CD4-positive, alpha-beta T cell (primary cell): ENCODE measurements at regions not wholly inside any gene's neighbourhood (a gene's known extent, or its start where the extent isn't known, plus 50 kb on each side); places are given as distances from the start of the nearest gene placed in this dataset.

Experiments used
- ATAC-seq: fragments of 200-7000 bp; cut with Tn5 transposase; one replicate; pipeline ENCODE4 v1.10.0; 2022; ENCODE audit warnings: mild to moderate bottlenecking; ENCODE audit not compliant: poor library complexity
- CTCF ChIA-PET: fragments of 350-600 bp; sonication (Branson Sonifier 250); formaldehyde crosslinking; loops from one replicate; lab custom pipeline; 2021; ENCODE audit warnings: antibody characterized with exemption, inconsistent platforms; lab: Charles Lee
- POLR2A ChIA-PET: fragments of 350-600 bp; sonication (Branson Sonifier 250); formaldehyde crosslinking; loops from one replicate; lab custom pipeline; 2021; ENCODE audit warnings: antibody characterized with exemption, inconsistent platforms; lab: Charles Lee
- DNase-seq, 14 experiments: peaks; one replicate each; pipeline ENCODE4 v3.0.0-alpha.2; 2013 to 2020; ENCODE audit warnings: mixed read lengths in 2 of 14
- H3K27ac ChIP-seq, 2 donors: one replicate each; pipeline versions ENCODE4 v1.5.1 to v1.7.0; 2013; ENCODE audit warnings: low read length in 2 of 2, low read depth in 1 of 2, mild to moderate bottlenecking in 1 of 2
- H3K27me3 ChIP-seq, 2 experiments: 1 replicate in 1 of 2; 2 replicates in 1 of 2; pipeline versions ENCODE4 v1.6.1 to v1.7.0; 2013; ENCODE audit warnings: low read length in 2 of 2, control low read depth in 1 of 2, mild to moderate bottlenecking in 1 of 2, moderate library complexity in 1 of 2; ENCODE audit not compliant: insufficient read depth in 2 of 2, control insufficient read depth in 1 of 2
- H3K36me3 ChIP-seq: one replicate; pipeline ENCODE4 v1.6.1; 2013; ENCODE audit warnings: low read length, control low read depth; ENCODE audit not compliant: insufficient read depth
- H3K4me1 ChIP-seq: one replicate; pipeline ENCODE4 v1.6.1; 2013; ENCODE audit warnings: low read length, control low read depth; ENCODE audit not compliant: insufficient read depth
- H3K4me3 ChIP-seq: one replicate; pipeline ENCODE4 v1.5.1; 2013; ENCODE audit warnings: mild to moderate bottlenecking, low read length, moderate library complexity
- H3K9me3 ChIP-seq, 2 experiments: 1 replicate in 1 of 2; 2 replicates in 1 of 2; pipeline versions ENCODE4 v1.6.1 to v1.7.0; 2013; ENCODE audit warnings: low read length in 2 of 2, mild to moderate bottlenecking in 2 of 2, control low read depth in 1 of 2, moderate library complexity in 1 of 2; ENCODE audit not compliant: control insufficient read depth in 1 of 2, insufficient read depth in 1 of 2
- H3K27ac Mint-ChIP-seq: one replicate; pipeline ENCODE4 v1.8.0; 2020; ENCODE audit warnings: mixed read lengths
- H3K27me3 Mint-ChIP-seq: one replicate; pipeline ENCODE4 v1.8.0; 2021; ENCODE audit warnings: mixed read lengths
- H3K36me3 Mint-ChIP-seq: one replicate; pipeline ENCODE4 v1.8.0; 2021; ENCODE audit warnings: low read depth, mixed read lengths
- H3K4me1 Mint-ChIP-seq: one replicate; pipeline ENCODE4 v1.8.0; 2021; ENCODE audit warnings: low read depth, mixed read lengths
- H3K4me3 Mint-ChIP-seq: one replicate; pipeline ENCODE4 v1.8.0; 2020; ENCODE audit warnings: mild to moderate bottlenecking, mixed read lengths
- H3K9me3 Mint-ChIP-seq: one replicate; pipeline ENCODE4 v1.8.0; 2020; ENCODE audit warnings: mixed read lengths
- intact Hi-C, 2 experiments: fragments of 100-400 bp; cut with DNase I in 1 of 2; cut with micrococcal nuclease in 1 of 2; formaldehyde crosslinking; loops; one replicate each; pipeline versions ENCODE4 v1.15.1 to v1.9.0; 2023 to 2025; cut with DNase I, micrococcal nuclease
- TF ChIP-seq, protein P1 (sequence below): fragments of 200-600 bp; IDR thresholded peaks from one replicate; pipeline ENCODE4 v1.8.0; 2022; ENCODE audit warnings: antibody characterized with exemption, mild to moderate bottlenecking

DNA sequence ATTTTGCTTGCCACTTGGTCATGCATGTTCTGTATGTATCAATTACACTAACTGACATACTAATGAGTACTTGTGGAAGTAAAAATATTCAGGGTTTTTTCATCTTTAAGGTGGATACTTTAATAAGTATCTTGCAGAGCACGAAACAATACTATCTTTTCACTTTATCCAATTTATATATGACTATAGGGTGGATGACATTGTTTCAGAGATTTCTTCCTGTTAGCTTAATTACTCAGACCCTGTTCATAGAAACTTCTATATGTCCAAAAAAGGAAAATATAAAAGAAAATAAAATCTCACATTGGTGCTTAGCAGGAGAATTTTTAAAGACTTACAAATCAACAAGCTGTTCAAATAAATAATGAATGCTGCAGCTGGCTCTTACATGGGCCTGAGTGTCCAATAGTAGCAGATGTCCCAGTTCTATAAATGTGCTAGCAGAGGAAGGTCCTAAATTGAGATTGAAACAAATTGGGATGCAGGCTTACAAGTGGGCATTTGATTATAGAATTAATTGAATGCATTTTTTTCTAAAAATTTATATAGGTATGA is 91.5 kb upstream of the THSD7A start:
- ATAC-seq: no peak
- ChIA-PET CTCF (no interaction called here), POLR2A (no interaction called here)
- Mint-ChIP-seq H3K36me3 (no peaks in the 10 kb centered on the region), H3K27me3 (no peaks in the 10 kb centered on the region), H3K27ac (no peak overlapping the region), H3K9me3 (no peaks in the 10 kb centered on the region), H3K4me1 (no peaks in the 10 kb centered on the region), H3K4me3 (no peak overlapping the region)
- no peaks in the 10 kb centered on the region for H3K4me1 ChIP-seq
- H3K4me3 ChIP-seq: no peak overlapping the region
- H3K27me3 ChIP-seq: no peaks in the 10 kb centered on the region
- DNase-seq: no peak
- no peaks in the 10 kb centered on the region for H3K9me3 ChIP-seq
- no peaks in the 10 kb centered on the region for H3K36me3 ChIP-seq
- H3K27ac ChIP-seq: no peak overlapping the region
- intact Hi-C loops: no loop called here
- TF ChIP-seq, protein P1, sequence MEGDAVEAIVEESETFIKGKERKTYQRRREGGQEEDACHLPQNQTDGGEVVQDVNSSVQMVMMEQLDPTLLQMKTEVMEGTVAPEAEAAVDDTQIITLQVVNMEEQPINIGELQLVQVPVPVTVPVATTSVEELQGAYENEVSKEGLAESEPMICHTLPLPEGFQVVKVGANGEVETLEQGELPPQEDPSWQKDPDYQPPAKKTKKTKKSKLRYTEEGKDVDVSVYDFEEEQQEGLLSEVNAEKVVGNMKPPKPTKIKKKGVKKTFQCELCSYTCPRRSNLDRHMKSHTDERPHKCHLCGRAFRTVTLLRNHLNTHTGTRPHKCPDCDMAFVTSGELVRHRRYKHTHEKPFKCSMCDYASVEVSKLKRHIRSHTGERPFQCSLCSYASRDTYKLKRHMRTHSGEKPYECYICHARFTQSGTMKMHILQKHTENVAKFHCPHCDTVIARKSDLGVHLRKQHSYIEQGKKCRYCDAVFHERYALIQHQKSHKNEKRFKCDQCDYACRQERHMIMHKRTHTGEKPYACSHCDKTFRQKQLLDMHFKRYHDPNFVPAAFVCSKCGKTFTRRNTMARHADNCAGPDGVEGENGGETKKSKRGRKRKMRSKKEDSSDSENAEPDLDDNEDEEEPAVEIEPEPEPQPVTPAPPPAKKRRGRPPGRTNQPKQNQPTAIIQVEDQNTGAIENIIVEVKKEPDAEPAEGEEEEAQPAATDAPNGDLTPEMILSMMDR: no peak

DNA sequence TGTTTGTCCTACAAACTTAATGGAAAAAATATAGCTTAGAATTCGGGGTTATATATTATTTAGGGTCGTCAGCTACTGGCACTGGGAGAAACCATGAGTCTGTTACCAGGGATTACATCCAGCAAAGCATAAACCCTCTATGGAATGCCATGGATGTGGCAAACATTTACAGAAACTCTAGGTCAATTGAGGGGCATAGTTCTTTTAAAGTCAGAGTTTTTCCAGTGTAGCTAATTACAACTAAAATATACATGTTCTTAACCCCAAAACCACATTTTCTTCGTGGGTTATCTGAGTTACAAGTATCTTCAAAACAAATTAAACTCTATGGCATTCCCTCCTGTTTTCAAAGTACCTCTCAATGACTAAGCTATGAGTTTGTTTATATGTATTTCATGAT is 99.3 kb upstream of the THSD7A start:
- Mint-ChIP-seq H3K36me3 (no peaks in the 10 kb centered on the region), H3K9me3 (no peaks in the 10 kb centered on the region), H3K27me3 (no peaks in the 10 kb centered on the region), H3K27ac (no peak overlapping the region), H3K4me3 (no peak overlapping the region), H3K4me1 (no peaks in the 10 kb centered on the region)
- TF ChIP-seq, protein P1: no peak
- ChIA-PET CTCF (no interaction called here), POLR2A (no interaction called here)
- Histone ChIP-seq H3K27ac (no peak overlapping the region), H3K4me3 (no peak overlapping the region), H3K36me3 (no peaks in the 10 kb centered on the region), H3K27me3 (no peaks in the 10 kb centered on the region), H3K4me1 (no peaks in the 10 kb centered on the region), H3K9me3 (no peaks in the 10 kb centered on the region)
- intact Hi-C loops: no loop called here
- DNase-seq: no peak
- ATAC-seq: no peak

DNA sequence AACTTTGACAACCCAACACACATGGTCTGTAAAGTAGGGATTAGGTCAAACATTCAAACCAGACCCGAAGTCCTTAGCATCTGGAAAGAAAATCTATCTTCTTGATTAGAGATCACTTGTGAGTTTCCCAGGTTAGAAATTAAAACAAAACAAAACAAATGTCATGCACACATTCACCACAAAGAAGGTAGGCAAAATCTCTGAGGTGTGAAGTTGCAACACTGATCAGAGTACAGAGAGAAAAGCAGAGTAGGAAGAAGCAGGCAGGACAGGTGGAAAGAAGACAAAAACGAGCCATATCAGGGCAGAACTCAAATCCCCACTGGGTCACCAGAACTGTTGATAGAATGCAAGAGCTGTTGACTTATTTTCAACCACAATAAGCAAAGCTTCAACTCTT is 102.8 kb upstream of the THSD7A start:
- Mint-ChIP-seq H3K9me3 (no peaks in the 10 kb centered on the region), H3K36me3 (no peaks in the 10 kb centered on the region), H3K27me3 (no peaks in the 10 kb centered on the region), H3K4me3 (no peak overlapping the region), H3K4me1 (no peaks in the 10 kb centered on the region), H3K27ac (no peak overlapping the region)
- Histone ChIP-seq H3K27ac (no peak overlapping the region), H3K27me3 (no peaks in the 10 kb centered on the region), H3K36me3 (no peaks in the 10 kb centered on the region), H3K4me1 (no peaks in the 10 kb centered on the region), H3K4me3 (no peak overlapping the region), H3K9me3 (no peaks in the 10 kb centered on the region)
- intact Hi-C loops: no loop called here
- TF ChIP-seq, protein P1: no peak
- ATAC-seq (no peak), DNase-seq (no peak)
- ChIA-PET POLR2A (no interaction called here), CTCF (no interaction called here)
